ENCODE measurements at regions not wholly inside any gene's neighbourhood (a gene's known extent, or its start where the extent isn't known, plus 50 kb on each side); places are given as distances from the start of the nearest gene placed in this dataset.

DNA sequence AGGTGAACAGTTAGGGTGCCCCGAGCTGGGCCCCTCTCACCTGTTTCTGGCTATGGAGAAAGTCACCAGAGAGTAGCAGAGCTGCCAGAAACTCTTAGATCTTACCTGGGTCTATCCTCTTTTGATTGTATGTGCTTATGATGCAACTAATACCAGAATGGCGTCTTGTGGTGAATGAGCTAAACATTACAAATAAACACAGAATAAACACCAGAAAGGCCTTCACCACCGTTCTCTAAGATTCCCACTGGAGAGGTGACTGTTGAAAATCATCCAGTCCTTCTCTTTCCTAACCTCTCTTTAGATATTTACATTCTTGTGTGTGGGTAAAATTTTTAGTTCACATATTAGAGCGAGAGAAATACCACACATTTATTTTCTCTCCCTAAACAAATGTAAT lies 241.7 kb upstream of the GAS1 start:
- Histone ChIP-seq H3K4me3 (ENCODE audit: control insufficient read depth in 2 of 3, extremely low read depth in 1 of 3, insufficient read depth in 2 of 3, low read depth in 1 of 3, low read length in 3 of 3) (no peak overlapping the region), H2AFZ (ENCODE audit: control insufficient read depth, low read length) (no peak overlapping the region), H3K27ac (ENCODE audit: control insufficient read depth, insufficient read depth, low read length) (no peak overlapping the region), H3K9me3 (ENCODE audit: control insufficient read depth, low read depth, low read length) (no peaks in the 10 kb centered on the region), H3K4me2 (ENCODE audit: control insufficient read depth, extremely low read depth, insufficient read depth, low read depth, low read length) (no peak overlapping the region), H4K20me1 (ENCODE audit: control insufficient read depth, extremely low read depth, insufficient read depth, low read length) (no peaks in the 10 kb centered on the region), H3K4me1 (ENCODE audit: control insufficient read depth, extremely low read depth, insufficient read depth, low read length) (peaks cover 1% of the 10 kb centered on the region), H3K36me3 (ENCODE audit: control insufficient read depth in 2 of 2, extremely low read depth in 1 of 2, insufficient read depth in 2 of 2, low read length in 2 of 2) (no peaks in the 10 kb centered on the region), H3K27me3 (ENCODE audit: control insufficient read depth, extremely low read depth, insufficient read depth, low read length) (no peaks in the 10 kb centered on the region), H3K9me1 (ENCODE audit: control insufficient read depth, extremely low read depth, insufficient read depth, low read length) (no peaks in the 10 kb centered on the region), H3K9ac (ENCODE audit: control insufficient read depth, extremely low read depth, insufficient read depth, low read length) (no peak overlapping the region), H3K79me2 (ENCODE audit: control insufficient read depth, insufficient read depth, low read length) (no peaks in the 10 kb centered on the region)
- TF ChIP-seq, protein P1, sequence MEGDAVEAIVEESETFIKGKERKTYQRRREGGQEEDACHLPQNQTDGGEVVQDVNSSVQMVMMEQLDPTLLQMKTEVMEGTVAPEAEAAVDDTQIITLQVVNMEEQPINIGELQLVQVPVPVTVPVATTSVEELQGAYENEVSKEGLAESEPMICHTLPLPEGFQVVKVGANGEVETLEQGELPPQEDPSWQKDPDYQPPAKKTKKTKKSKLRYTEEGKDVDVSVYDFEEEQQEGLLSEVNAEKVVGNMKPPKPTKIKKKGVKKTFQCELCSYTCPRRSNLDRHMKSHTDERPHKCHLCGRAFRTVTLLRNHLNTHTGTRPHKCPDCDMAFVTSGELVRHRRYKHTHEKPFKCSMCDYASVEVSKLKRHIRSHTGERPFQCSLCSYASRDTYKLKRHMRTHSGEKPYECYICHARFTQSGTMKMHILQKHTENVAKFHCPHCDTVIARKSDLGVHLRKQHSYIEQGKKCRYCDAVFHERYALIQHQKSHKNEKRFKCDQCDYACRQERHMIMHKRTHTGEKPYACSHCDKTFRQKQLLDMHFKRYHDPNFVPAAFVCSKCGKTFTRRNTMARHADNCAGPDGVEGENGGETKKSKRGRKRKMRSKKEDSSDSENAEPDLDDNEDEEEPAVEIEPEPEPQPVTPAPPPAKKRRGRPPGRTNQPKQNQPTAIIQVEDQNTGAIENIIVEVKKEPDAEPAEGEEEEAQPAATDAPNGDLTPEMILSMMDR (optimal IDR thresholded peaks at IDR 0.05 in 1 of 3, IDR thresholded peaks at IDR 0.05 in 1 of 3, conservative IDR thresholded peaks at IDR 0.05 in 1 of 3; ENCODE audit: extremely low read depth in 1 of 3, insufficient read depth in 2 of 3, low read length in 3 of 3): no peak
- no peak for TF ChIP-seq EZH2 (IDR thresholded peaks at IDR 0.05; ENCODE audit: low read length)
- FAIRE-seq (no peak), DNase-seq (ENCODE audit: low read depth, low spot score) (no peak)
- dilution Hi-C loops (cut with MboI; ENCODE audit: extremely low pct_ligation_motif_present, low sequenced_read_pairs): no loop called here

DNA sequence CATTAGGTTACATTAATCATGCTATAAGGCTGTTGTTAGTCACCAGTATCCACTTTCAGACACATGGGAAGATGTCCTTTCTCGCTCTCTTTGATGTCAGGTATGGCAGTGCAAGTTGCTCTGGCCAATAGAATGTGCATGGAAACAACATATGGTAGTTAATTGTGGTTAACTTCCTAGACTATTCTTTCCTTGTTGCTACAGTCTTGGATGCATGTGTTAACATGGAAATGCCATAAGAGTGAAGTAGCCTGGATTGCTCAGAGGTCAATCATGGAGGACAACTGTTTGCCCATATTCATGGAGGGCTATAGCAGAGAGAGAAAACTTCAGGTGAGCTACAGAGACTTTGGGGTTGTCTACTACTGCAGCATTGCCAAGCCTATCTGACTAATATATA lies 245.8 kb upstream of the GAS1 start:
- H3K9me3 ChIP-seq (ENCODE audit: control insufficient read depth, low read depth, low read length): no peaks in the 10 kb centered on the region
- H3K36me3 ChIP-seq (ENCODE audit: control insufficient read depth in 2 of 2, extremely low read depth in 1 of 2, insufficient read depth in 2 of 2, low read length in 2 of 2): no peaks in the 10 kb centered on the region
- H3K4me2 ChIP-seq (ENCODE audit: control insufficient read depth, extremely low read depth, insufficient read depth, low read depth, low read length): no peak overlapping the region
- no peaks in the 10 kb centered on the region for H3K79me2 ChIP-seq (ENCODE audit: control insufficient read depth, insufficient read depth, low read length)
- H3K4me3 ChIP-seq (ENCODE audit: control insufficient read depth in 2 of 3, extremely low read depth in 1 of 3, insufficient read depth in 2 of 3, low read depth in 1 of 3, low read length in 3 of 3): no peak overlapping the region
- no peak for FAIRE-seq
- dilution Hi-C loops (cut with MboI; ENCODE audit: extremely low pct_ligation_motif_present, low sequenced_read_pairs): no loop called here
- DNase-seq (ENCODE audit: low read depth, low spot score): no peak
- H3K9me1 ChIP-seq (ENCODE audit: control insufficient read depth, extremely low read depth, insufficient read depth, low read length): no peaks in the 10 kb centered on the region
- no peaks in the 10 kb centered on the region for H4K20me1 ChIP-seq (ENCODE audit: control insufficient read depth, extremely low read depth, insufficient read depth, low read length)
- no peak overlapping the region for H3K27ac ChIP-seq (ENCODE audit: control insufficient read depth, insufficient read depth, low read length)
- H2AFZ ChIP-seq (ENCODE audit: control insufficient read depth, low read length): no peak overlapping the region
- H3K27me3 ChIP-seq (ENCODE audit: control insufficient read depth, extremely low read depth, insufficient read depth, low read length): no peaks in the 10 kb centered on the region
- TF ChIP-seq EZH2 (IDR thresholded peaks at IDR 0.05; ENCODE audit: low read length): no peak
- TF ChIP-seq, protein P1 (optimal IDR thresholded peaks at IDR 0.05 in 1 of 3, IDR thresholded peaks at IDR 0.05 in 1 of 3, conservative IDR thresholded peaks at IDR 0.05 in 1 of 3; ENCODE audit: extremely low read depth in 1 of 3, insufficient read depth in 2 of 3, low read length in 3 of 3): no peak
- no peak overlapping the region for H3K9ac ChIP-seq (ENCODE audit: control insufficient read depth, extremely low read depth, insufficient read depth, low read length)
- peaks cover 26% of the 10 kb centered on the region for H3K4me1 ChIP-seq (ENCODE audit: control insufficient read depth, extremely low read depth, insufficient read depth, low read length)
